ENCODE measurements at regions not wholly inside any gene's neighbourhood (a gene's known extent, or its start where the extent isn't known, plus 50 kb on each side); places are given as distances from the start of the nearest gene placed in this dataset.

DNA sequence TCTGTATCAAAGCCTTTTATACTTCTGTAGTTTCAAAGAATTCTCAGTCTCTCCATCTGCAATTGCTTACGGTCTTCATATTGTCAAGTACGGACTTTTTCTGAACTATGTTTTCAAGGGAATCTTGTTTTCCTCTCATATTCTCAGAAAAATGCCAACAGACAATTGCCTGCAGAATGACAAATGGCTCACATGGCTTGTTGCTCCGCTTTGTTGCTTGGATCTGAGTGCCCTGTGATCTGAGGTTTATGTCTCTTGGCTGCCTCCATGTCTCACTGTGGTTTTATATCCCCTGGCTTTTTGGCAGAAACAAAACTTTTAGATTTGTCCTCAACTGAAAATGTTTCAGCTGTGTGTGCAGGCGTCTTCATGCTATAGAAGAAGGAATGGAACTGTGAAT lies 285.4 kb upstream of the CHD6 start:
- DNase-seq (ENCODE audit: low read depth) = no peak
- no peak overlapping the region for H3K4me3 ChIP-seq (ENCODE audit: low read depth, low read length)
- TF ChIP-seq, protein P1, sequence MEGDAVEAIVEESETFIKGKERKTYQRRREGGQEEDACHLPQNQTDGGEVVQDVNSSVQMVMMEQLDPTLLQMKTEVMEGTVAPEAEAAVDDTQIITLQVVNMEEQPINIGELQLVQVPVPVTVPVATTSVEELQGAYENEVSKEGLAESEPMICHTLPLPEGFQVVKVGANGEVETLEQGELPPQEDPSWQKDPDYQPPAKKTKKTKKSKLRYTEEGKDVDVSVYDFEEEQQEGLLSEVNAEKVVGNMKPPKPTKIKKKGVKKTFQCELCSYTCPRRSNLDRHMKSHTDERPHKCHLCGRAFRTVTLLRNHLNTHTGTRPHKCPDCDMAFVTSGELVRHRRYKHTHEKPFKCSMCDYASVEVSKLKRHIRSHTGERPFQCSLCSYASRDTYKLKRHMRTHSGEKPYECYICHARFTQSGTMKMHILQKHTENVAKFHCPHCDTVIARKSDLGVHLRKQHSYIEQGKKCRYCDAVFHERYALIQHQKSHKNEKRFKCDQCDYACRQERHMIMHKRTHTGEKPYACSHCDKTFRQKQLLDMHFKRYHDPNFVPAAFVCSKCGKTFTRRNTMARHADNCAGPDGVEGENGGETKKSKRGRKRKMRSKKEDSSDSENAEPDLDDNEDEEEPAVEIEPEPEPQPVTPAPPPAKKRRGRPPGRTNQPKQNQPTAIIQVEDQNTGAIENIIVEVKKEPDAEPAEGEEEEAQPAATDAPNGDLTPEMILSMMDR (IDR thresholded peaks at IDR 0.05; ENCODE audit: insufficient read depth, low read depth, low read length) = no peak

DNA sequence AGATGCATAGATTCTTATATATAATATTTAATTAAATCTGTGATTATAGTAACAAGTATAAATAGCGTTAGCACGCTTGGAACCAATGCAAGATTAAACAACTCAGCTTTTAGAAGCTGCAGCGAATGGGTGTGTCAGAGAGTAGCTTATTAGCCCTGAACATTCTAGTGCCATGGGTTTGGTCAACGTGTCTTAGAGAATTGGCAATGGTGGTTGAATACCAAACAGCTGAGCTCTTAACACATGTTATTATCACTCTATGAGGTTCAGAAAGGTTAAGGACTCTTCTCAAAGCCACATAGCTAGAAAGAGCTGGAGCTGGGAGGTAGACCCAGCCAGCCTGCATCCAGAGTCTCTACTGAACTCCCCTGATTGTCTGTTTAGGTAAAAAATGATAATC lies 284.2 kb upstream of the CHD6 start:
- TF ChIP-seq, protein P1 (IDR thresholded peaks at IDR 0.05; ENCODE audit: insufficient read depth, low read depth, low read length) = no peak
- DNase-seq (ENCODE audit: low read depth) = no peak
- H3K4me3 ChIP-seq (ENCODE audit: low read depth, low read length) = no peak overlapping the region

DNA sequence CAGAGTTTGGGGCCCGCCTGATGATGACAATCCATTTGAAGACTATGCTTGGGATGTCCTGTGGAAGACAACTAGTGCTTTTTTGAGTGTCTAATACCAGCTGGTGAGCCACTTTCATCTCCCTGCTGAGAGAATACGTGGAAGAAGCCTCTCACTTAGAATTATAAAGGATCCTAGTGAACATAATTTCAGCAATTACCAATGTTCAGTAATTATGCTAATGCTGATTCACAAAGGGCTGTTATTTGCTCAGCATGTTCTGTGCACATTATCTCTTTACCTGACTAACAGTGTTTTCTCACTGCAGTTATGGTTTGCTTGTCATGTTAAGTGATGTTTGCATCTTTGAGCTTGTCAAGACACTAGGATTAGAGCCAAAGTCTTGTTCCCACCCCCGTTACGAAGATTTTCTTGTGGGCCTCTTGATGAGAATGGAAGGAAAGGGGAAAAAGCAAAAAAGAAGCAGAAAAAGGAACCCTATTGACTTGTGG lies 282.1 kb upstream of the CHD6 start:
- TF ChIP-seq, protein P1 (IDR thresholded peaks at IDR 0.05; ENCODE audit: insufficient read depth, low read depth, low read length) = no peak

DNA sequence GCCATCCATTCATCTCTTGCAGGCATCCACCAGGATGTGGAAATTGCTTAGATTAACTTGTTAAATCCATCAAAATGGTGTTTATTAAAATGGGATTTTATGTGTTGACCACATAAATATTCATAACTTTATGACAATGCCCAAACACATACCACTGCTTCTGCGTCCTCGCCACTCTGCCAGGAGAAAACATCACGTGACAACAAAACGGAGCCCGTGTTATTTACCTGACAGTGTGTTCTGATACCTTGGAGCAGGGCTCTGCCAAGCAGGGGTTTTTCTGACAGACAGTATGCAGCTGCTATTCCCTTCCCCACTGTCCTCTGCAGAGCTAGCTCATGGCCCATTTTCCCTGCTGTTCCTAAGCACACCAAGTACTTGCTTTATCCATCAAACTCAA lies 279.5 kb upstream of the CHD6 start:
- TF ChIP-seq, protein P1 (IDR thresholded peaks at IDR 0.05; ENCODE audit: insufficient read depth, low read depth, low read length) = no peak

More for the DNA sequence above, 282.1 kb upstream of the CHD6 start:
- no peak for DNase-seq (ENCODE audit: low read depth)
- H3K4me3 ChIP-seq (ENCODE audit: low read depth, low read length) = no peak overlapping the region

DNA sequence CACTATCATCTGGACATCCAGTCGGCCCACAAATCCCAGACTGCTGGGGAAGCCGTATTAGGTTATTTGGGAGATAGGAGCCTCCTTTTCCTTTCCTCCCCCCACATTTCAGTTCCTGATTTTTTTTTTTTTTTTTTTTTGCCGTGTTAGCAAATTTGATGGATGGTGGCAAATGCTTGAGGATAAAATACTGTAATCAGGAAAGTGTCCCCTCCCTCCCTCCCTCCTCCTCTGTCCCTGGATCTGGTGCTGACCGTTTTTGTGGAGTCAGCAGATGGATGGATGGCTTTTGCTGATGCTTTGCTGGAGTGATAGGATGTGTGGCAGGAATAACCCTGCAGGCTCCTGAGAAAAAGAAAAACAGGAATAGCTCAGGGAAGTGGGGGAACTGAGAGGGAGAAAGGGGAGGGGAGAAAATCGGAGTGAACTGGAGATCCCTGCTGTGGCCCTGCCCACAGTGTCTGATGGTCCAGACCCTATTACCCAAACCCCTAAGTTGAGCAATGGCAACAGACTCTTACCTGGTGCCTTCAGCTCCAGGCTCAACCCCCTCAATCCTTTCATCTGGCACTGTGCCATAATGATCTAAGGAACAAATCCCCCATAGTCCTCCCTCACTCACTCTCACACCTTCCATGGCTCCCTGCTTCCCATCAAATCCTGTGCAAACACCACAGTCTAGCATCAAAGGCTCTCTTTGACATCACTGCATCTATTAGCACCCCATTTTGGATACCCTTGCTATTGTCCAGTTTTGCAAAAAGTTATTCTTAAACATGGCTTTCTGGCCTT lies 277.3 kb upstream of the CHD6 start:
- no peak overlapping the region for H3K4me3 ChIP-seq (ENCODE audit: low read depth, low read length)
- no peak for DNase-seq (ENCODE audit: low read depth)
- TF ChIP-seq, protein P1 (IDR thresholded peaks at IDR 0.05; ENCODE audit: insufficient read depth, low read depth, low read length) = no peak

More for the DNA sequence above, 279.5 kb upstream of the CHD6 start:
- DNase-seq (ENCODE audit: low read depth) = no peak
- H3K4me3 ChIP-seq (ENCODE audit: low read depth, low read length) = no peak overlapping the region

DNA sequence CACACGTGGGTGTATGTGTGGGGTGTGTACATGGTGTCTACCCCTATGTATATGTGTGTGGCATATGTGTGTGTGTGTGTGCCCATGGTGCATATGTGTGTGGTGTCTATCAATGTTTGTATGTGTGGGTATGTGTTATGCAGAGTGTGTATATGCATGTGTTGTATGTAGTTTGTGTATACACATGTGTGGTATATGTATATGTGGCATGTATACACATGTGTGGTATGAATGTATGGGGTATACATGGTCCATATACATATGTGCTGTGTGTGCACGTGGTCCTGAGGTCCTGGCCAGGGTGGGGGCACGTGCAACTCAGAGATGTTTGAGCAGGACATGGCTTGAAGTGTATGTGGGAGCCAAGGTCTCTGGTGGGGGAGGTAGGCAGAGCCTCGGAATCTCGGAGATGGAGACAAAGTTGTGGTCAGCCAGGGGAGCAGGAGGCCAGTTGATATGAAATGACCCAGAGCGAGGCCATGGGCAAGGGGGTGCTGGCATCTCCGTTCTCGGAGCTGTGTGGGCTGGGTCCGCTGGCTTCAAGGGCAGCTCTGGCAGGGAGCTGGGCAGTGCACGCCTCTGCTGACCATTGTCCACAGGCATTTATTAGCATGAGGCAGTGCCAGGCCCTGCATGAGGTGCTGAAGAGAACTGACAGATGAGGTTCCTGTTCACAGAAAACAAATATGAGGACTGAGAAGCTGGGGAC lies 276.2 kb upstream of the CHD6 start:
- no peak overlapping the region for H3K4me3 ChIP-seq (ENCODE audit: low read depth, low read length)
- DNase-seq (ENCODE audit: low read depth) = no peak
- TF ChIP-seq, protein P1 (IDR thresholded peaks at IDR 0.05; ENCODE audit: insufficient read depth, low read depth, low read length) = no peak

All from fibroblast of villous mesenchyme (primary cell).